GM19099 (cell line): ENCODE measurements at regions not wholly inside any gene's neighbourhood (a gene's known extent, or its start where the extent isn't known, plus 50 kb on each side); places are given as distances from the start of the nearest gene placed in this dataset.

Source experiments
- POLR2A ChIP-seq: IDR thresholded peaks from 3 replicates; pipeline ENCODE4 v1.6.1; 2011; ENCODE audit warnings: low read depth; ENCODE audit not compliant: insufficient read length; ENCODE audit errors: extremely low read depth

DNA sequence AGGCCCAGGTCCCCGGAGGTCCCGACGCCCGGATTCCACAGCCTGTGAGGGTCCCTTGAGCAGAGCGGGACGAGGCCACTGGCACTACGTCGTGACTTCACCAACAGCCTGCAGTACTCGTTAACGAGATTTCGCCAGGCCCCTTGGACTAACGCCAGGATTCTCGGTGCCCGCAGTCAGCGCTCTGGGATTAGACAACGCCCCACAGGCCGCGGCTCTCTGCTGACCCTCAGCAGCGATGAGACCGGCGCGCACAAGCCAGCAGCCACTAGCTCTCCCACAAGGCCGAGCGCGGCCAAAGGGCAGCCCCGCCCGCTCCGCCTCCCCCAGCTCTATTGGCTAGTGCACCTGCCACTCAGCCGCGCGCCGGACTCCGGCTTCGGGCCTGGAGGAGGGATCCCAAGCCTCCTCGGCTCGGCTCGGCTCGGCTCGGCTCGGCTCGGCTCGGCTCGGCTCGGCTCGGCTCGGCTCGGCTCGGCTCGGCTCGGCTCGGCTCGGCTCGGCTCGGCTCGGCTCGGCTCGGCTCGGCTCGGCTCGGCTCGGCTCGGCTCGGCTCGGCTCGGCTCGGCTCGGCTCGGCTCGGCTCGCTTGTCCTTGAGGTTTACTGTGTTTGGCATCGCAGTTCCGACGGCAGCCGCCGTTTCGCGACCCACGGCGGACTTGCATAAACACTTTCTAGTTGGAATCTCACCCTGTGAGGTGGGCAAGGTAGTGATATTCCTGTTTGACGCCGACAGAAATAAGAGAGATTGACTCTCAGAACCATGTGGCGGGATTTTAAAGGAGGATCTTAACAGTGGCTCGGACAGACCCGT, 231.7 kb upstream of the SERP2 start:
- peak; percentile 90 for TF ChIP-seq POLR2A

DNA sequence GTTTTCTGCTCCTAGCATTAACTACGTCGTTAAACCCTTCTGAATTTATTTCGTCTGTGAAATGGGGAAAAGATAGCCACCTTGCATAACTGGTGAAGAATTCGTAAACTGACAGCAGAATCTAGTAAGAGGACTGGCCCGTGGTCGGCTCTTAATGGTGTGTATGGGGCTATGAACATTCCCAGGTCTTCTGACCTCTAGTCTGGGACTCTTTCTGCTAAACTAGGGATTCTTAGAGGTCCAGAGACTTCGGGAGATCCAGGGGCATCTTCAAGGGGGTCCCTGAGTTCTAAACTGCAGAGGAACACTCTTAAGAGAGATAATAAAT, 231.1 kb upstream of the SERP2 start:
- TF ChIP-seq POLR2A: no peak

DNA sequence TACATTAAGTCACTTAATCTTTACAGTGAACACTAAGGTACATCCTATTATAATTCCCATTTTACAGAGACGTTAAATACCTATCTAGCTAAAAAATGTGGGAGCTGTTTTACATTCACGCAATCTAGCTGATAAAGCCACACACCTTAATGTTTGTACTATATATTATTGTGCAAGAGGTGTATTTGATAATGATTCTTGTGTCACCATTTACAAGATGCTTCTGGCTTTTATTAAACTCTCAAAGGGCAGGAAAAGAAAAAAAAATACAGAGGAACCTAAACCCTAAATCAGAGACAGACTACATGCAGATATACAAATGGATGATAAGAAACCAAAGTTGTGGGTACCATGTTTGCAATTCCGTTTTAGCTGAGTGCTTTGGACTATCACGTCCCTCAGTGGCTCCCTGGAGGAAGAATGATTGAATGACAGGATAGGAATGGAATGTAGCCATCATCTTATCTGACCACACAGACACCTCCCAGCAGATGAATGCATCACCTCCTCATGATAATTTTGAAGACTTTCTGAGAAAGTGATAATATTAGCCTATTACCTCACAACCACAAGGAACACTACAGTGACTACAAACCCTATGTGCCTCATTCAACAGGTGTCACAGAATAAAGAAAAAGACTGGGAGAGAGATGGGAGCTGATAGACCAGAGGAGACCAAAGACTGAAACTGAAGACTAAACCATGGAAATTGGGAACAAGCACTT, 230.5 kb upstream of the SERP2 start:
- no peak for TF ChIP-seq POLR2A

DNA sequence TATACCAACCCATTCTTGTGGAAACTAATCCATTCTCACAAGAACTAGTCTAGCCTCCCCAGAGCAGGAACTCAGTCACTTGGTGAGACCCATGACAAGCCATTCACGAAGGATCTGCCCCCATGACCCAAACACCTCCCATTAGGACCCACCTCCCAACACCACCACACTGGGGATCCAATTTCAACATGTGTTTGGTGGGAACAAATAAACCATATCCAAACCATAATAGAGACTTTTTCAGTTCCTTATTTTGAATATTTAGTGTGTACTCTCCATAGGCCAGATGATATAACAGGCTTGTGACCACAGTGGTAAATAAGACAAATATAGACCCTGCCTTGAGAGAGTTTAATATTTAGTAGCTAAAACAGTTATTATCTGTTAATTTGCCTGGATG, 227.5 kb upstream of the SERP2 start:
- TF ChIP-seq POLR2A: no peak

DNA sequence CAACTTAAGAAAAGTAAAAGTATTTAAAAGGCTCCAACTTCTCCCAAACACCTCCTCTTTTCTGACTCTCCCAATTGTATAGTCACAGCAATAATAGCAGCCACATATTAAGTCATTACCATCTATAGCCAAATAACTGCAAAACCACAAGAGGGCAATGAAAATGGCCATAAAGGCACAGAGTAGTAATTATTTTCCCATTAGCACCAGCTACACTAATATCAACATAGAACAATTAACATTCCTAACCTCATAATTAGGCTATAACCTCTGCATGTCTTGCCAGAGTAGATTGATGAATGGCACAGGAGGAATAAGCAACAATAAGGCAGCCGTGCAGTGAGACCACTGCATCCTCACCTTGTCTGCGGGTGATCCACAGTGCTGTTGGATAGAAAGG, 226.4 kb upstream of the SERP2 start:
- no peak for TF ChIP-seq POLR2A

DNA sequence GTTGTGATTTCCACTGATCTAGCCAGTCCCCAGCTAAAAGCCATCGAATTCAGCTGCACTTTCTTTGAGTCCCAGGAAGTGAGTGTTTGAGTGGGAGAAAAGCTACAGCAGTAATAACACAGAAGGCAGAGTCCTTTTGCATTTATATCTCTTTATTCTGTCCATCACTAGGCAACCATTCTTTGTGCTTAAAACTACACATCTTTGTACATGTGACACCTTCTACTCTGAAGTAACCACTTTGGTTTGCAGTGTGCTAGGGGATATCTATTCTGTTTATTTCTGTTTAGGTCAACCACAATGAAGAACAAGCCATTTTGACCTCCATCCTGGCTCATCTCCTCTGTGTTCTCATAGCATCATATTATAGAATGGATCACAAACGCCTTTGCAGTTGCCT, 226.0 kb upstream of the SERP2 start:
- no peak for TF ChIP-seq POLR2A

DNA sequence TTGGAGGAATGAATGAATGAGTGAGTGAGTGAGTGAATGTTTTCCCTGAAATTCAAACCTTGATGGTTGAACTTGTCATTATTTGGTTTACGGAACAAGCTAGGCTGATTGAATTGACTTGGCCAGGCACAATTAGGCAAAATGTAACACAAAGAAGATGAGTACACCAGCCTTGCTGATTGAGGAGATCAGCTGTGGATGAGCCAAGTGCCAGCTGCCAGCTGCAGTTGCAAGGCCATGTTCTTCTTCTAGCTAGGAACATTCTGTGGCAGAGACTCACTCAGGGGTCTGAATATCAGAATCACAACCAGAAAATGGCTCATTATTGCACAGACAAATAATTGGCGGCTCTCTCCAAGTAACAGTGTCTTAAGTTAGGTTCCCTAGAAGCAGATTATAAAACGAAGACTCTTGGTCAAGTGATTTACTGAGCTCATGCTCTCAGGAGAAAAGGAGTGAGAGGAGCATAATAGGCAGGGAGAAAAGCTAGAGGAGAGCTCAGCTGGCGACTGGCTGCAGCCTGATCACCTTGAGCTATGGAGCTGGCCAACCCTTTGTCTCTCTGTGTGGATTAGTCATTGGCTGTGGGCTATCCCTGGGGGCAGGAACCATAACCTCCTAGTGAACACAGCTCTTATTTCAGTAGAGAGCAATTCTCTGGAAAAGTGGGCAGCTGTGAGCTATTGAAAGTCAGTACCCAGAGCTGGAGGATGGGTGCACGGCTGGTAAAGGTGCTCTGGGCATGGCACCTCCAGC, 225.3 kb upstream of the SERP2 start:
- TF ChIP-seq POLR2A: no peak

DNA sequence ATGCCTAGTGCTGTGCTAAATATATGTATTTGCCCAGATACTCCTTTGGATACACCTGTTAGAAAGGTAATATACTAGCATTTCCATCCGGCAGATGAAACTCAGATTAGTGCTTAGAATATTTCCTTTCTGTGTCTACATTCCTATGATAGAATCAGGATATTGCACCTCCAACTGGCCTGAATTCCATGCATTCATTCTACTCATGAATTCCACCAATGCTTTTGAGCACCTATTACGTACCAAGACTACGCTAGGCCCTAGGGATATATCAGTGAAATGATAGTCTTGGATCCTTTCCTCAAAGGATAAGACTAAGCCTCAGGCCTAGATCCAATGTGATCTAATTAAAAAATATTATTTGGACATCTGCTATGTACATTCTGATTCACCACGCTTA, 223.8 kb upstream of the SERP2 start:
- TF ChIP-seq POLR2A: no peak

DNA sequence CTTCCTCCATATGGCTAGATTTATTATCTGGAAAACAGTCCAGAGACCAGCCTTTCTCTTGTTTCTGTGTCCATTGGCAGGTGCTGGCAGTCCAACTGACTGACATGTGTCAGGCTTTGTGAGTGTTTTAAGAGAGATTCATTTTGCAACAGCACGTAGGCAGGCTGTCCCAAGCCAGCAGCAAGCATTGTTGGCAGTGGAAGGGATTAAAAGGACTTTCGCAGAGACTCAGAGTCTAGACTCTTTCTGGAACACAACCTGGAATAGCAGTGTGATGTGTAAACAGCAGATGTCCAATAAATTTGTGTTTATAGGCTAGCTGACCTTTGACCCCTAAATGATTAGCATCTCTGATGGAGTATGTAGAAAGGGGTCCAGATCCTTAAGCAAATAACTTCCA, 222.2 kb upstream of the SERP2 start:
- no peak for TF ChIP-seq POLR2A

DNA sequence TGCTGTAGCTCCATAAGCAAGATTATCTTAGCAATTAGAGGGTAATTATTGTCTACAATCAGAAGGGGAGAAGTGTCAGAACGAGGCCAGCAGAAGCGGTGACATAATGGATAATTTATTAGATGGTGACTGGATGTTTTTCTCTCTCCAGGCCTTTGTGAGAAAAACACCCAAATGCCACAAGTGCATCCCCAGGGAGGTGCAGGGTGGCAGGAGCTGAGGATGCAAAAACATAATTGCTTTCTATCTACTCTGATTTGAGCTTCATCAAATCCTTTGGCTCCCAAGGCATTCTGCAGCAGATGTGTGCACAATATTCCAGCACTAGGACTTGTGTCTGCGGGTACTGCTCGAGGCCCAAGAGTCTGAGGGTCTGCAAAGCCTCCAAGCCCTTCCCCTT, 220.1 kb upstream of the SERP2 start:
- no peak for TF ChIP-seq POLR2A

DNA sequence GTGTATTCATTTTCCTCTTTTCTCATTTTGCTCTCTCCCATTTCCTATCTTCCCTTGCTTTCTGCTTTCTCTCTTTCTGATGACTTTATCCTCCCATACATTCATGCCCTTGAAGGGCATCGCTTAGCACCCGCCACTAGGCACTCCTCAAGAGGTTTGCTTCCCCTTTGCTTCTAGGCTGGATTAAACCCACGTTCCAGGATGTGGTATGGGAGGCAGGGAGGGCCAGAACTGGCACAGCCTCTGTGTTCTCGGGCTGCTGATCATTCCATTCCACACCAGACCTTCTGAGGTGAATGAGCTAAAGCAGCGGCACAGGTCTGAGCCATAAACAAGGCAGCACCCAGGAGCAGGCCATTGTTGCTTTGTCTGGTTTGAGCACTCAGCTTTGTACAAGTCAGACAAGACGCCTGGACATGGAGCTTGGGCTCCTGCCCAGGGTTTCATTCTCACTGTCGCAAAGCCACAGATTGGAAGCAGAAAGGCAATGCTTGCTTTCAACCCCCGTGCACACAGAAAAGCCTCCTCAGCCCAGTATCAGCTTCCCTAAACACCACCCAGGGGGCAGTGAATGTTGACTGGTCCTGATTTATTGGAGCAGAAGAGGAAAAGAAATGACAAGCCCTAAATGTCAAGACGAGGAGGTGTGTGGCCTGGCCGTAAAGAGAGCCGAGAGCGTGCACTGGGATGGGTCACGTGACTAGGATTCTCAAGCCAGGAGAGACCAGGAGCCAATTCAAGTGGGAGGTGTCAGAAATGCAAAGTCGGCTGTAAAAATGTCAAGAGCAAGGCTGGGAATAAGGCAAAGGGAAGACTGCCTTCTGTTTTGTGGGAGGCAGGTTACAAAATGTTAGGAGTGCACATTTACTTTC, 218.0 kb upstream of the SERP2 start:
- TF ChIP-seq POLR2A: no peak

DNA sequence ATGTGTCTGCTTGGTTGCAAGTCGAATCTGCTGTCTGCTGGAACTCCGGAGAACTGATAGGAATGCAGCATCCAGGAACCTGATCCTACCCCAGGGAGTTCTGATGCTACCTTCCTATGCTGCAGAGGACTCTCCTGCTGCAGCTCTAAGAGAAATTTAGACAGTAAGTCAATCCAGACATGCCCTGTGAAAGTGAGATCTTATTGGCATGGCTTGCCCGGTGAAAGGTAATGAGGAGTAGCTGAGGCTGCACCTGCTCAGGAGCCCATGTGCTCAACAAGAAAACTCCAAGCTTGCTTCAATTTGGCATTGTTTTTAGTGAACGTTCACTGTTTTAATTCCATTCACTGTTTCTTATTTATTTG, 217.3 kb upstream of the SERP2 start:
- TF ChIP-seq POLR2A: no peak

DNA sequence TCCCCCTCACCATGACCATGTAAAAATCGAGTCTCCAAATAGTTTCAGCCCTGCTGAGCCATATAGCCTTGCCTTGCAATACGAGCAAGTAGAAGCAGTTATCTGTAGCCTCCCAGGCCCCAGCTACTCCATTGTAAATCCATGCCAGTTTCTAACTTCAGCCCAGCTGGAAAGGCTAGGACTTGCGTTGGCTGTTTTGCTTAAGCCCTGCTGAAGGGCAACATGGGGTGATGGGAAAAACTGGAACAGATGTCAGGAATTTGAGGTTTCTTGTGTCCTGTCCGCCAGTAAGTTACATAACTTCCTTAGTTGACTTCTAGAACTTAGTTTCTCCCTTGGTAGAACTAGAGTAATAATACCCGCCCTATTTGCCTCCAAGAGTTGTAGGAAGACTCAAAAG, 216.0 kb upstream of the SERP2 start:
- no peak for TF ChIP-seq POLR2A

DNA sequence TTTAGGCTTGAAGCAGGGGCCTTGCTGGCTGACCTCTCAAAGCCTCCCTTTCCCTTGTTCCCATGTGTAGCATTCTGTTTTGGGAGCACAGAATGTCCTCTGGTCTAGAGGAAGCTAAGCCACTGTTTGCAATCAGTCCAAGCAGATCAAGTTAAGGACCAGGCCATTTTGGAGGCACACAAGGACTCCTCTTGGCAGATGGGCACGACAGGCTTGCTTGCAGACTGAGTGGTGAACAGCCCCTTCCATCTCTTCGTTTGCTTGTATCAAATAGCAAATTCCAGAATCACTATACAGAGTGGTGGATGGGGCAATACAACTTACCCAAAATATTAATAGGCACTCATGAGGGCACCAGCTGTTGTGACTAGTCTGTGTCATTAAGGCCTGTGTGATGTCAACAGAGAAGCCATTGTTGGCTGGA, 215.5 kb upstream of the SERP2 start:
- no peak for TF ChIP-seq POLR2A
